Natural killer cell (primary cell): ENCODE measurements at regions not wholly inside any gene's neighbourhood (a gene's known extent, or its start where the extent isn't known, plus 50 kb on each side); places are given as distances from the start of the nearest gene placed in this dataset.
A peak's percentile ranks its signal among the peaks of the same experiment; 100 is the strongest.

Experiments used
- ATAC-seq, 3 donors: fragments of 150-1000 bp in 2 of 3; fragments of 200-7000 bp in 1 of 3; cut with Tn5 transposase; 1 replicate in 1 of 3; 2 replicates in 2 of 3; pipeline ENCODE4 v1.10.0; 2021; ENCODE audit warnings: mild to moderate bottlenecking in 2 of 3, moderate library complexity in 2 of 3
- DNase-seq, 2 donors: peaks; one replicate each; pipeline versions ENCODE4 v3.0.0 to v3.0.0-alpha.2; 2013 to 2021; ENCODE audit warnings: mixed read lengths in 1 of 2
- H3K27ac ChIP-seq: one replicate; pipeline ENCODE4 v1.5.1; 2013; ENCODE audit warnings: mild to moderate bottlenecking, low read length
- H3K27me3 ChIP-seq: one replicate; pipeline ENCODE4 v1.6.1; 2013; ENCODE audit warnings: low read length; ENCODE audit not compliant: control insufficient read depth, insufficient read depth
- H3K36me3 ChIP-seq: one replicate; pipeline ENCODE4 v1.6.1; 2013; ENCODE audit warnings: low read length; ENCODE audit not compliant: control insufficient read depth, insufficient read depth
- H3K4me1 ChIP-seq: one replicate; pipeline ENCODE4 v1.6.1; 2013; ENCODE audit warnings: low read length; ENCODE audit not compliant: control insufficient read depth, insufficient read depth
- H3K4me3 ChIP-seq: one replicate; pipeline ENCODE4 v1.5.1; 2013; ENCODE audit warnings: low read length
- H3K9me3 ChIP-seq: one replicate; pipeline ENCODE4 v1.6.1; 2013; ENCODE audit warnings: low read length; ENCODE audit not compliant: control insufficient read depth, insufficient read depth
- H3K27ac Mint-ChIP-seq, 2 donors: one replicate each; pipeline ENCODE4 v1.8.0; 2022; ENCODE audit warnings: mild to moderate bottlenecking in 2 of 2, mixed read lengths in 2 of 2, moderate library complexity in 1 of 2
- H3K27me3 Mint-ChIP-seq, 2 donors: one replicate each; pipeline ENCODE4 v1.8.0; 2022; ENCODE audit warnings: low read depth in 2 of 2, mixed read lengths in 2 of 2
- H3K36me3 Mint-ChIP-seq: one replicate; pipeline ENCODE4 v1.8.0; 2022; ENCODE audit warnings: mixed read lengths
- H3K4me1 Mint-ChIP-seq, 2 donors: one replicate each; pipeline ENCODE4 v1.8.0; 2022; ENCODE audit warnings: mixed read lengths in 2 of 2
- H3K4me3 Mint-ChIP-seq: one replicate; pipeline ENCODE4 v1.8.0; 2022; ENCODE audit warnings: mild to moderate bottlenecking, moderate library complexity, mixed read lengths
- H3K9me3 Mint-ChIP-seq, 2 donors: one replicate each; pipeline ENCODE4 v1.8.0; 2022; ENCODE audit warnings: mixed read lengths in 2 of 2
- WGBS: methylation state at CpG from one replicate; pipeline ENCODE4 v1.1.7; 2013; ENCODE audit warnings: missing lambda C conversion rate; ENCODE audit not compliant: insufficient coverage; 5-methylcytosine and 5-hydroxymethylcytosine counted together
- intact Hi-C: fragments of 100-400 bp; cut with micrococcal nuclease; formaldehyde crosslinking; loops from one replicate; pipeline ENCODE4 v1.14.2; 2022
- TF ChIP-seq, protein P1 (sequence below): fragments of 200-600 bp; IDR thresholded peaks from one replicate; pipeline ENCODE4 v1.8.0; 2022; ENCODE audit warnings: antibody characterized with exemption

- DNase-seq = no peak
- H3K9me3 ChIP-seq = no peaks in the 10 kb centered on the region
- Mint-ChIP-seq H3K27ac (peak overlapping the region in 1 of 2 donors; percentile 80), H3K9me3 (peaks cover 0 to 2% of the 10 kb centered on the region in 2 donors), H3K36me3 (no peaks in the 10 kb centered on the region), H3K4me1 (peaks cover 0 to 12% of the 10 kb centered on the region in 2 donors), H3K4me3 (no peak overlapping the region), H3K27me3 (no peaks in the 10 kb centered on the region)
- H3K36me3 ChIP-seq = no peaks in the 10 kb centered on the region
- no peak for ATAC-seq
- TF ChIP-seq, protein P1, sequence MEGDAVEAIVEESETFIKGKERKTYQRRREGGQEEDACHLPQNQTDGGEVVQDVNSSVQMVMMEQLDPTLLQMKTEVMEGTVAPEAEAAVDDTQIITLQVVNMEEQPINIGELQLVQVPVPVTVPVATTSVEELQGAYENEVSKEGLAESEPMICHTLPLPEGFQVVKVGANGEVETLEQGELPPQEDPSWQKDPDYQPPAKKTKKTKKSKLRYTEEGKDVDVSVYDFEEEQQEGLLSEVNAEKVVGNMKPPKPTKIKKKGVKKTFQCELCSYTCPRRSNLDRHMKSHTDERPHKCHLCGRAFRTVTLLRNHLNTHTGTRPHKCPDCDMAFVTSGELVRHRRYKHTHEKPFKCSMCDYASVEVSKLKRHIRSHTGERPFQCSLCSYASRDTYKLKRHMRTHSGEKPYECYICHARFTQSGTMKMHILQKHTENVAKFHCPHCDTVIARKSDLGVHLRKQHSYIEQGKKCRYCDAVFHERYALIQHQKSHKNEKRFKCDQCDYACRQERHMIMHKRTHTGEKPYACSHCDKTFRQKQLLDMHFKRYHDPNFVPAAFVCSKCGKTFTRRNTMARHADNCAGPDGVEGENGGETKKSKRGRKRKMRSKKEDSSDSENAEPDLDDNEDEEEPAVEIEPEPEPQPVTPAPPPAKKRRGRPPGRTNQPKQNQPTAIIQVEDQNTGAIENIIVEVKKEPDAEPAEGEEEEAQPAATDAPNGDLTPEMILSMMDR = no peak
- H3K27ac ChIP-seq = no peak overlapping the region
- H3K27me3 ChIP-seq = no peaks in the 10 kb centered on the region
- H3K4me3 ChIP-seq = no peak overlapping the region
- 88% methylated on average over 1 of the region's 4 CpGs for WGBS
- intact Hi-C loops = no loop called here
- peaks cover 15% of the 10 kb centered on the region for H3K4me1 ChIP-seq
Measured at GRCh38 chrY:15440021-15440695, 915.8 kb downstream of the NLGN4Y start.

DNA sequence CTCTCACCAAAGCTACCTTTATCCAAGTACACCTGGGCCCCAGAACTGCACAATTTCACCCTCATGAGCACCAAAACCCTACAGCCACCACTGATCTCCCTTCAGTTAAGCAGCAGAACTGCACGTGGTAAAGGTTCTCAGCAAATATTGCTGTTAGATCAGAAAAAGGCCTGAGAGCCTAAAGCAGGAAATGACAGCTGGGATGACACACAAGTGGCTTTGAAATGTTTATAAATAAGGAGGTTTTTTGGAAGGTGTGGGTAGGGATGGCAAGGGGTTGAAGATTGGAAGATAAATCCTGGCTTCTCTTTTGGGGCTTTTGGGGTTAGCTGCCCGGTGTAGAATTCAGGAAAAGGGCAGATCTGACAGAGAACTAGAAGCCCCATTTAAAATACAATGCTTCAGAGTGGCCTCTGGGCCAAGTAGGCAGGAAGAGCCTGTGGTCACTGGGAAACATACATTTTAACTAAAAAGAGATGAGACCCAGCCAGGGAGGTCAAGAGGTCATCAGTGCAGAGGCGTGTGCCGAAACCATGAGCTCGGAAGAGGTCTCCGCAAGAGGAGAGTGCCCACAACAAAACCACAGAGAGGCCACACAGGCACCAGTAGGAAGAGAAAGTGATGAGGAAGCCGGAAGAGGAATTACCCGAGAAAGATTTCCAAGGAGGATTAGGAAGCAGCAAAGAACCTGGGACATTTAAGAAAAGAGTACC lies 916.5 kb downstream of the NLGN4Y start:
- WGBS = 29% methylated on average over 6 of the region's 8 CpGs
- intact Hi-C loops = no loop called here
- peak in 1 of 3 donors; percentile 64 for ATAC-seq
- Histone ChIP-seq H3K4me1 (peaks cover 15% of the 10 kb centered on the region), H3K36me3 (no peaks in the 10 kb centered on the region), H3K4me3 (no peak overlapping the region), H3K27ac (peak overlapping the region; percentile 45), H3K9me3 (no peaks in the 10 kb centered on the region), H3K27me3 (no peaks in the 10 kb centered on the region)
- peak in 1 of 2 donors; percentile 9 for DNase-seq
- Mint-ChIP-seq H3K9me3 (peaks cover 0 to 2% of the 10 kb centered on the region in 2 donors), H3K4me1 (peaks cover 0 to 12% of the 10 kb centered on the region in 2 donors), H3K4me3 (no peak overlapping the region), H3K36me3 (no peaks in the 10 kb centered on the region), H3K27ac (peak overlapping the region in 1 of 2 donors; percentile 80), H3K27me3 (no peaks in the 10 kb centered on the region)
- TF ChIP-seq, protein P1 = no peak

GRCh38 chrY:15441878-15442277 lies 917.5 kb downstream of the NLGN4Y start:
- Mint-ChIP-seq H3K4me3 (no peak overlapping the region), H3K27me3 (no peaks in the 10 kb centered on the region), H3K27ac (no peak overlapping the region), H3K9me3 (peaks cover 0 to 2% of the 10 kb centered on the region in 2 donors), H3K36me3 (no peaks in the 10 kb centered on the region), H3K4me1 (peaks cover 0 to 12% of the 10 kb centered on the region in 2 donors)
- WGBS = no CpG with 5 or more reads among the region's 1 CpG
- intact Hi-C loops = no loop called here
- no peaks in the 10 kb centered on the region for H3K27me3 ChIP-seq
- peaks cover 15% of the 10 kb centered on the region for H3K4me1 ChIP-seq
- DNase-seq (no peak), ATAC-seq (no peak)
- no peak overlapping the region for H3K27ac ChIP-seq
- TF ChIP-seq, protein P1 = no peak
- H3K36me3 ChIP-seq = no peaks in the 10 kb centered on the region
- no peak overlapping the region for H3K4me3 ChIP-seq
- no peaks in the 10 kb centered on the region for H3K9me3 ChIP-seq
